ENCODE measurements at regions not wholly inside any gene's neighbourhood (a gene's known extent, or its start where the extent isn't known, plus 50 kb on each side); places are given as distances from the start of the nearest gene placed in this dataset.

GRCh38 chr3:62997369-62997768 is 122.2 kb upstream of the CADPS start:
- Mint-ChIP-seq H3K36me3 (ENCODE audit: insufficient read depth) (no peaks in the 10 kb centered on the region), H3K9me3 (ENCODE audit: low read depth) (no peaks in the 10 kb centered on the region), H3K27ac (no peak overlapping the region), H3K4me3 (ENCODE audit: low read depth) (no peak overlapping the region), H3K4me1 (ENCODE audit: low read depth) (peaks cover 20% of the 10 kb centered on the region), H3K27me3 (no peaks in the 10 kb centered on the region)
- DNase-seq (ENCODE audit: low spot score, unreplicated experiment): no peak
- no peak for TF ChIP-seq CTCF (IDR thresholded peaks at IDR 0.05; ENCODE audit: unreplicated experiment)

GRCh38 chr3:62999158-62999557 is 123.9 kb upstream of the CADPS start:
- peaks cover 20% of the 10 kb centered on the region for H3K4me1 Mint-ChIP-seq (ENCODE audit: low read depth)
- H3K4me3 Mint-ChIP-seq (ENCODE audit: low read depth): no peak overlapping the region
- H3K27ac Mint-ChIP-seq: no peak overlapping the region
- H3K27me3 Mint-ChIP-seq: no peaks in the 10 kb centered on the region
- TF ChIP-seq CTCF (IDR thresholded peaks at IDR 0.05; ENCODE audit: unreplicated experiment): no peak
- DNase-seq (ENCODE audit: low spot score, unreplicated experiment): no peak
- no peaks in the 10 kb centered on the region for H3K36me3 Mint-ChIP-seq (ENCODE audit: insufficient read depth)
- peaks cover 9% of the 10 kb centered on the region for H3K9me3 Mint-ChIP-seq (ENCODE audit: low read depth)

- H3K36me3 Mint-ChIP-seq (ENCODE audit: insufficient read depth): peaks cover 2% of the 10 kb centered on the region
- no peaks in the 10 kb centered on the region for H3K27me3 Mint-ChIP-seq
- no peak for DNase-seq (ENCODE audit: low spot score, unreplicated experiment)
- no peak for TF ChIP-seq CTCF (IDR thresholded peaks at IDR 0.05; ENCODE audit: unreplicated experiment)
- no peak overlapping the region for H3K27ac Mint-ChIP-seq
- no peak overlapping the region for H3K4me3 Mint-ChIP-seq (ENCODE audit: low read depth)
- H3K9me3 Mint-ChIP-seq (ENCODE audit: low read depth): peaks cover 13% of the 10 kb centered on the region
- peaks cover 20% of the 10 kb centered on the region for H3K4me1 Mint-ChIP-seq (ENCODE audit: low read depth)
Observed at GRCh38 chr3:62999791-63000190, 124.6 kb upstream of the CADPS start.

GRCh38 chr3:63004448-63004847 is 129.2 kb upstream of the CADPS start:
- DNase-seq (ENCODE audit: low spot score, unreplicated experiment): no peak
- Mint-ChIP-seq H3K27me3 (no peaks in the 10 kb centered on the region), H3K36me3 (ENCODE audit: insufficient read depth) (peaks cover 2% of the 10 kb centered on the region), H3K27ac (no peak overlapping the region), H3K4me3 (ENCODE audit: low read depth) (no peak overlapping the region), H3K9me3 (ENCODE audit: low read depth) (peaks cover 14% of the 10 kb centered on the region), H3K4me1 (ENCODE audit: low read depth) (peaks cover 8% of the 10 kb centered on the region)
- no peak for TF ChIP-seq CTCF (IDR thresholded peaks at IDR 0.05; ENCODE audit: unreplicated experiment)

GRCh38 chr3:63015614-63016309 is 140.5 kb upstream of the CADPS start:
- DNase-seq (ENCODE audit: low spot score, unreplicated experiment): peak; percentile 41
- H3K4me1 Mint-ChIP-seq (ENCODE audit: low read depth): peaks cover 13% of the 10 kb centered on the region
- no peak for TF ChIP-seq CTCF (IDR thresholded peaks at IDR 0.05; ENCODE audit: unreplicated experiment)
- H3K36me3 Mint-ChIP-seq (ENCODE audit: insufficient read depth): peaks cover 6% of the 10 kb centered on the region
- no peaks in the 10 kb centered on the region for H3K27me3 Mint-ChIP-seq
- H3K4me3 Mint-ChIP-seq (ENCODE audit: low read depth): no peak overlapping the region
- H3K27ac Mint-ChIP-seq: peak overlapping the region; percentile 93
- peaks cover 20% of the 10 kb centered on the region for H3K9me3 Mint-ChIP-seq (ENCODE audit: low read depth)
